ENCODE measurements at regions not wholly inside any gene's neighbourhood (a gene's known extent, or its start where the extent isn't known, plus 50 kb on each side); places are given as distances from the start of the nearest gene placed in this dataset.

DNA sequence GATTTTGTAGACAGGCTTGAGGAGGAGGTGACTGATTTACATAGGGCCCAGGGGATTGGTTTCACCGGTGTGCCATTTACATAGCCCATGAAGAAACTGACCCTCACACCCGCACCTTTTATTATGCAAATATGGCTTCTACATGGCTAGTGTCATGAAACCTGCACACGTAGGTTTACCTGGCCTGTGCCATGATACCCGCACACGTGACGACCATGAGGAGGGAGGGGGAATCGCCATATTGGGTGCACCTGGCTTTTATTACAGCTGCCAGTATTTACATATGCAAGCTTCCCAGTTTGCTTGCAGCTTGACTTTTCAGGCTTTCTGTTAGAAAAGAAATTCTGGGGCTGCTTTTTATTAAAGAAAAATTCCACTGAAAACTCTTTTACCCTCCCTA is 359.7 kb downstream of the ADAM29 start:
- TF ChIP-seq REST (tag by site-specific recombination; IDR thresholded peaks at IDR 0.05), result no peak
- no peak for TF ChIP-seq ZNF174 (tag by site-specific recombination; IDR thresholded peaks at IDR 0.05)
- TF ChIP-seq ZNF747 (tag by site-specific recombination; IDR thresholded peaks at IDR 0.05), result no peak
- TF ChIP-seq, protein P1, sequence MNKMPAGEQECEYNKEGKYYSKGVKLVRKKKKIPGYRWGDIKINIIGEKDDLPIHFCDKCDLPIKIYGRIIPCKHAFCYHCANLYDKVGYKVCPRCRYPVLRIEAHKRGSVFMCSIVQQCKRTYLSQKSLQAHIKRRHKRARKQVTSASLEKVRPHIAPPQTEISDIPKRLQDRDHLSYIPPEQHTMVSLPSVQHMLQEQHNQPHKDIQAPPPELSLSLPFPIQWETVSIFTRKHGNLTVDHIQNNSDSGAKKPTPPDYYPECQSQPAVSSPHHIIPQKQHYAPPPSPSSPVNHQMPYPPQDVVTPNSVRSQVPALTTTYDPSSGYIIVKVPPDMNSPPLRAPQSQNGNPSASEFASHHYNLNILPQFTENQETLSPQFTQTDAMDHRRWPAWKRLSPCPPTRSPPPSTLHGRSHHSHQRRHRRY (tag by site-specific recombination; IDR thresholded peaks at IDR 0.05), result no peak
- TF ChIP-seq ZNF629 (tag by site-specific recombination; IDR thresholded peaks at IDR 0.05), result no peak
- TF ChIP-seq CTCF (tag by site-specific recombination; IDR thresholded peaks at IDR 0.05), result no peak
- TF ChIP-seq MZF1 (tag by site-specific recombination; IDR thresholded peaks at IDR 0.05; ENCODE audit: borderline replicate concordance), result no peak
- TF ChIP-seq, protein P2, sequence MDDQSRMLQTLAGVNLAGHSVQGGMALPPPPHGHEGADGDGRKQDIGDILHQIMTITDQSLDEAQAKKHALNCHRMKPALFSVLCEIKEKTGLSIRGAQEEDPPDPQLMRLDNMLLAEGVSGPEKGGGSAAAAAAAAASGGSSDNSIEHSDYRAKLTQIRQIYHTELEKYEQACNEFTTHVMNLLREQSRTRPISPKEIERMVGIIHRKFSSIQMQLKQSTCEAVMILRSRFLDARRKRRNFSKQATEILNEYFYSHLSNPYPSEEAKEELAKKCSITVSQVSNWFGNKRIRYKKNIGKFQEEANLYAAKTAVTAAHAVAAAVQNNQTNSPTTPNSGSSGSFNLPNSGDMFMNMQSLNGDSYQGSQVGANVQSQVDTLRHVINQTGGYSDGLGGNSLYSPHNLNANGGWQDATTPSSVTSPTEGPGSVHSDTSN (CRISPR knock-in tag; IDR thresholded peaks at IDR 0.05), result no peak
- TF ChIP-seq ZNF350 (tag by site-specific recombination; IDR thresholded peaks at IDR 0.05), result no peak
- TF ChIP-seq ZNF768 (tag by site-specific recombination; IDR thresholded peaks at IDR 0.05), result no peak
- no peak for TF ChIP-seq ZNF274 (IDR thresholded peaks at IDR 0.05; ENCODE audit: low read length)
- TF ChIP-seq ZNF274 (tag by site-specific recombination; IDR thresholded peaks at IDR 0.05; ENCODE audit: borderline replicate concordance), result no peak

Data from HEK293 (cell line).